ENCODE measurements at regions not wholly inside any gene's neighbourhood (a gene's known extent, or its start where the extent isn't known, plus 50 kb on each side); places are given as distances from the start of the nearest gene placed in this dataset.

GRCh38 chr11:15569305-15570025 is 454.7 kb downstream of the INSC start:
- TF ChIP-seq TAF1 (IDR thresholded peaks at IDR 0.05; ENCODE audit: borderline replicate concordance, insufficient read depth, low read length) (no peak), SIN3A (IDR thresholded peaks at IDR 0.05; ENCODE audit: borderline replicate concordance, insufficient read depth, low read length) (no peak), POLR2AphosphoS5 (IDR thresholded peaks at IDR 0.05; ENCODE audit: low read depth, low read length) (no peak)

DNA sequence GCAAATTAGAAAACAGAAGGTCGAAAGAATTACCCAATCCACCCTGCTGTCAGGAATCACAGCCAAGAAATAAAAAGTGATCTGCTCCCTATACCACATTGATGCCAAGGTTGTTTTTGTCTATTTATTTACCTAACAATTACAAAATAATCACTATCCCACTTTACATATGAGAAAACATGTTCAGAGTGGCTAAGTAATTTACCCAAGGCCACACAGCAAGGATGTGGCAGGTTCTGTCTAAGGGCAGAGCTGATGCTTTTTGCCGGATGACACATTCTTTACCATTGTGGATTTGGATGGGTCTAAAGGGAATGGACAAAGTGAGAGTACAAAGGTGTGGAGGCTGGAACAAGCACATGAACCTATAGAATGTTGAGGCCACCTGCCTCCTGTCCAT is 460.7 kb downstream of the INSC start:
- TF ChIP-seq TAF1 (IDR thresholded peaks at IDR 0.05; ENCODE audit: borderline replicate concordance, insufficient read depth, low read length) = no peak
- TF ChIP-seq FOXP2 (optimal IDR thresholded peaks at IDR 0.05; ENCODE audit: borderline replicate concordance, extremely low read depth, extremely low read length, insufficient read depth) = no peak
- no peak for TF ChIP-seq REST (IDR thresholded peaks at IDR 0.05; ENCODE audit: insufficient read depth in 1 of 2, low read depth in 2 of 2, low read length in 2 of 2)
- TF ChIP-seq SIN3A (IDR thresholded peaks at IDR 0.05; ENCODE audit: borderline replicate concordance, insufficient read depth, low read length) = no peak
- no peak for TF ChIP-seq POLR2AphosphoS5 (IDR thresholded peaks at IDR 0.05; ENCODE audit: low read depth, low read length)

- TF ChIP-seq SIN3A (IDR thresholded peaks at IDR 0.05; ENCODE audit: borderline replicate concordance, insufficient read depth, low read length) (no peak), REST (IDR thresholded peaks at IDR 0.05; ENCODE audit: insufficient read depth in 1 of 2, low read depth in 2 of 2, low read length in 2 of 2) (no peak), TAF1 (IDR thresholded peaks at IDR 0.05; ENCODE audit: borderline replicate concordance, insufficient read depth, low read length) (no peak), POLR2AphosphoS5 (IDR thresholded peaks at IDR 0.05; ENCODE audit: low read depth, low read length) (no peak), FOXP2 (optimal IDR thresholded peaks at IDR 0.05; ENCODE audit: borderline replicate concordance, extremely low read depth, extremely low read length, insufficient read depth) (no peak)
These were observed 462.0 kb downstream of the INSC start for GRCh38 chr11:15576769-15577168.

- TF ChIP-seq SIN3A (IDR thresholded peaks at IDR 0.05; ENCODE audit: borderline replicate concordance, insufficient read depth, low read length) = no peak
- TF ChIP-seq POLR2AphosphoS5 (IDR thresholded peaks at IDR 0.05; ENCODE audit: low read depth, low read length) = no peak
- TF ChIP-seq REST (IDR thresholded peaks at IDR 0.05; ENCODE audit: insufficient read depth in 1 of 2, low read depth in 2 of 2, low read length in 2 of 2) = no peak
- TF ChIP-seq TAF1 (IDR thresholded peaks at IDR 0.05; ENCODE audit: borderline replicate concordance, insufficient read depth, low read length) = no peak
- TF ChIP-seq FOXP2 (optimal IDR thresholded peaks at IDR 0.05; ENCODE audit: borderline replicate concordance, extremely low read depth, extremely low read length, insufficient read depth) = no peak
These were observed 462.8 kb downstream of the INSC start for GRCh38 chr11:15577519-15577918.

DNA sequence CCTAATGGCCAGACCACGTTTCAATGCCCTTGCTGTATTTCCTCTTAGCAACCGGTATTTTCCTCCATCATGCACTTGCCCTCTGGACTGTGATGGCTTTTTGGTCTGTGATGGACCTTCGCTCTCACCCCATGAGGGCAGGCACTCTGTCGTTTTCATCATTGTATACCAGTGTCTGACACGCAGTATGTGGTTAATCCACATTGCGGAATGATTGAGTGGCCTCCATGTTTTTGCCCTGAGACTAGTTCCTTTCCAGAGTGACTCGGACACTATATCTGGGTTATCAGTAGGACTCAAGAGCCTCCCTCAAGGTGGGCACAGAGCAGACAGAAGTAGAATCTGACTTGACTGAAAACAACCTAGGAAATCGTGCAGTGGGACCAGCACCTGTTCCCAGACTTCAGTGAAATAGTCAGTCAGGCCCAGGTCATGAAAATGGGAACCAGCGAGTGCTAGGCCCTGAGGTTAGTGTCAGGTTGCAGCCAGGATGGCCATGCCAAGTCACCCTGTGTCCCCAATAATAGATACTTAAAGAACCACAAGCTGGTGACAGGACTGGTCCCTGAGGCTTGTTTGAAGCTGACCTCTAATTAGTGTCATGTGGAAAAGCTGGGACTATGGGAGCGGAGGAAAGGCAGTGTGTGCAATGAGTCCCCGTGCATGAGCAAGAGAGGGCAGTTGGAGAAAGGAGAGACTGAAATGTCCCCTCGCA is 464.7 kb downstream of the INSC start:
- TF ChIP-seq FOXP2 (optimal IDR thresholded peaks at IDR 0.05; ENCODE audit: borderline replicate concordance, extremely low read depth, extremely low read length, insufficient read depth) (no peak), SIN3A (IDR thresholded peaks at IDR 0.05; ENCODE audit: borderline replicate concordance, insufficient read depth, low read length) (no peak), REST (IDR thresholded peaks at IDR 0.05; ENCODE audit: insufficient read depth in 1 of 2, low read depth in 2 of 2, low read length in 2 of 2) (no peak), POLR2AphosphoS5 (IDR thresholded peaks at IDR 0.05; ENCODE audit: low read depth, low read length) (no peak), TAF1 (IDR thresholded peaks at IDR 0.05; ENCODE audit: borderline replicate concordance, insufficient read depth, low read length) (no peak)
